ENCODE measurements at regions not wholly inside any gene's neighbourhood (a gene's known extent, or its start where the extent isn't known, plus 50 kb on each side); places are given as distances from the start of the nearest gene placed in this dataset.
"Not testable (repeated sequence)": the region's sequence is repeated elsewhere in the genome, so short reads cannot be mapped to it uniquely, and the experiment has no call there.

GRCh38 chr11:122193881-122194480 lies 78.0 kb upstream of the BLID start:
- TF ChIP-seq, protein P1, sequence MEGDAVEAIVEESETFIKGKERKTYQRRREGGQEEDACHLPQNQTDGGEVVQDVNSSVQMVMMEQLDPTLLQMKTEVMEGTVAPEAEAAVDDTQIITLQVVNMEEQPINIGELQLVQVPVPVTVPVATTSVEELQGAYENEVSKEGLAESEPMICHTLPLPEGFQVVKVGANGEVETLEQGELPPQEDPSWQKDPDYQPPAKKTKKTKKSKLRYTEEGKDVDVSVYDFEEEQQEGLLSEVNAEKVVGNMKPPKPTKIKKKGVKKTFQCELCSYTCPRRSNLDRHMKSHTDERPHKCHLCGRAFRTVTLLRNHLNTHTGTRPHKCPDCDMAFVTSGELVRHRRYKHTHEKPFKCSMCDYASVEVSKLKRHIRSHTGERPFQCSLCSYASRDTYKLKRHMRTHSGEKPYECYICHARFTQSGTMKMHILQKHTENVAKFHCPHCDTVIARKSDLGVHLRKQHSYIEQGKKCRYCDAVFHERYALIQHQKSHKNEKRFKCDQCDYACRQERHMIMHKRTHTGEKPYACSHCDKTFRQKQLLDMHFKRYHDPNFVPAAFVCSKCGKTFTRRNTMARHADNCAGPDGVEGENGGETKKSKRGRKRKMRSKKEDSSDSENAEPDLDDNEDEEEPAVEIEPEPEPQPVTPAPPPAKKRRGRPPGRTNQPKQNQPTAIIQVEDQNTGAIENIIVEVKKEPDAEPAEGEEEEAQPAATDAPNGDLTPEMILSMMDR (IDR thresholded peaks at IDR 0.05): not testable (repeated sequence)
- not testable (repeated sequence) for TF ChIP-seq POLR2AphosphoS5, POLR2A, EP300 (IDR thresholded peaks at IDR 0.05)

Measured in stomach (tissue), 4 donors.